GM19238 (cell line): ENCODE measurements at regions not wholly inside any gene's neighbourhood (a gene's known extent, or its start where the extent isn't known, plus 50 kb on each side); places are given as distances from the start of the nearest gene placed in this dataset.
A peak's percentile ranks its signal among the peaks of the same experiment; 100 is the strongest.

Source experiments
- DNase-seq: peaks from one replicate; pipeline ENCODE4 v3.0.0; 2011; ENCODE audit warnings: low spot score; ENCODE audit not compliant: insufficient read length

DNA sequence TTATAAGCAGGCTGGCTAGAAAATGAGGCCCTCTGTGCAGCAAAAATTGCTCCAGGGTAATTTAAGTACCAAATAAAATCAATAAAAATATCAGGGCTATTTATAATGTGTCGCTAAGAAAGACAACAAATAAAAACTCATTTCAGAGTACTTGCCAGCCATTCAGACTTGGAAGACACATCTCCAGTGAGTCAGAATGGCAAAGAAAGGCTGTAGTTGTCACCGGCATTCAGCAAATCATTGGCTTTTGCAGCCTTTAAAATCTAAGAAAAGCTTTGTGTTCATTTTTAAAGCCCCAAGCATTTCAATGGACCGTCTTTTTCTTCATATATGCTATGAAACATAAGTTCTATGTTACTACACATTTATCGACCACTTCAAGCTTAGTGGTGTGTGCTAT lies 141.1 kb upstream of the HNMT start:
- DNase-seq = no peak

DNA sequence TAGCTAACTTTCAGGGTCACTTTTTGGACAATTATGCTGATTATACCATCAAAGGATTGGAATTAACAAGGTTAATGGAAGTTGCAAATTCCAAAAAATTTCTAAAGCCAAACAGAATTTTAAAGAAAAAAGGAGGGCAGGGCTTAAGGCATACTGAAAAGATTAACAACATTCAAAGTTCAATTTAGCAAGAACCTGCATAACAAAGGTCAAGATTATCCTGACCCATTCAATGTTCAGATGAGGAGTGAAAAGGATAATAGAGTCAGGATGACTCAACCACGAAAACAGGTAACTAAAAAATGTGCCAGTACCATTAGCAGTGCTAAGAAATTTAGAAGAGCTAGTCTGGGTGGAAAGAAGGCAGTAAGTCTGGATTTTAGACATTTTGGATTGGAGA lies 139.8 kb upstream of the HNMT start:
- no peak for DNase-seq

GRCh38 chr2:137826373-137827372 lies 137.6 kb upstream of the HNMT start:
- no peak for DNase-seq

DNA sequence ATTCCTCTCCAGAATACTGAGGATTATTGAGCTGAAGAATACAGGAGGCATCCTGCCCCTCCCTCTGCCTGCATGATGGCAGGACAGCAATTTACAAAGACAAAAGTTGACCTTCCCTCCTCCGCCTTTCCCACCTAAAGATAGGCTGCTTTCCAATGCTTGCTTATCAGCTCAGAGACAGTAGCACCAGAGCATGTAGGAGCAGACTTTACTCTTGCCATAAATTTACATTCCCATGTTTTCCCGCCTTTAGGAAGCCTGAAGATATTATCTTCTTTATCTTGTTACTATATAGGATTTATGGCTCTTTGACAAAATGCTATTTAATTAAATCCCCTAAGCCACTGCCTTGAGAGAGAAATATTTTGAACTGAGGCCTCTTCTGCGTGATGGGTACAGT lies 135.6 kb upstream of the HNMT start:
- DNase-seq = no peak

DNA sequence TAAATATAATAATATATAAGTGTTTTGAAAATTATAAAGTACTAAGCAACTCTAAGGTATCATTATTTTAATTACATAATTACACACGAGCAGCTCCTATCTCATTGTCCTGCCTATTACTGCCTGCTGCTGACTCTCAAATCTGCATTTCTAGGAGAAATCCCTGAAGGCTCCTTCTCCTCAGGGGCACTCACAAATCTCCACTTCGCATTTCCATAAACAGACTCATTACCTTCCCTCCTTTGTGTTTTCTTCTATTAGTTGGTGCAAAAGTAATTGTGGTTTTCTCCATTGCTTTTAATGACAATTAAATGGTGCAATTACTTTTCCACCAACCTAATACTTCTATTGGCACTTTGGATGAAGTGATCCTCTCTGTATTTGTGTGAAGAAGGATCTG lies 135.0 kb upstream of the HNMT start:
- DNase-seq = no peak

- DNase-seq = no peak
These were observed 129.4 kb upstream of the HNMT start for GRCh38 chr2:137834760-137835379.

DNA sequence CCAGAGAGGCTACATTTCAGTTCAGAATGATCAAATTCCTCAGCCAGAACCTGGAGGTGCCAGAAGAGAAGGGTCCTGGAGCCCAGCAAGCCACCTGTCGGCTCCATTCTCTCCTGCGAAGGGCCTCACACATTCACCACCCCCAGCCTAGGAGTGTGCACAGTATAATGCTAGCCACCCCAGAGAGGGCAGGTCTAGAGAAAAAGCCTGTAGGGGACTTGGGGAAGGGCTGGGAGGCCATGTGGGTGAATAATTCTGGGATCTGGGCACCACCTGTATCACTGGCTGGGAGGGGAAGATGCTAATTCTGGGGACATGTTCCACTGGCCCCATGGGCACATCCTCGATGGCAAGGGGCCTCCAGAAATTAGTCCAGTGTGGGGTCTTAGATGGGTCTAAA lies 127.6 kb upstream of the HNMT start:
- no peak for DNase-seq

DNA sequence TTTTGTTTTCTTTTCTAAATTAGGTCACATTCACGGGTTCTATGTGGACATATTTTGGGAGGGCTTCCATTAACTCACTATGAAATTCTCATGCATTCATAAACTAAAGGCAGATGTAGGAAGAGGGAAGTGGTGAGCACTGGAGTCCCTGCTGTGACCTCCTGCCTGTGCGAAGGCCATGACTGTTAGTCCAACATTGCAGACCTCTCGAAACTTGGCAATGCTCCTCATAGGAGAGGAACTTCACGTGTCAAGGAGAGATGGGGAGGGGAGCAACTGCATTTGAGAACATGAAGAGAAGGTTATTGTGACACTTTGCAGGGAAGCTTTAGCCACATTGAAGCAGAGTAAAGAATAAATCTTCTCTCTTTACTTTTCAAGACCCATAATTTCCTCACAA lies 126.4 kb upstream of the HNMT start:
- DNase-seq = no peak

DNA sequence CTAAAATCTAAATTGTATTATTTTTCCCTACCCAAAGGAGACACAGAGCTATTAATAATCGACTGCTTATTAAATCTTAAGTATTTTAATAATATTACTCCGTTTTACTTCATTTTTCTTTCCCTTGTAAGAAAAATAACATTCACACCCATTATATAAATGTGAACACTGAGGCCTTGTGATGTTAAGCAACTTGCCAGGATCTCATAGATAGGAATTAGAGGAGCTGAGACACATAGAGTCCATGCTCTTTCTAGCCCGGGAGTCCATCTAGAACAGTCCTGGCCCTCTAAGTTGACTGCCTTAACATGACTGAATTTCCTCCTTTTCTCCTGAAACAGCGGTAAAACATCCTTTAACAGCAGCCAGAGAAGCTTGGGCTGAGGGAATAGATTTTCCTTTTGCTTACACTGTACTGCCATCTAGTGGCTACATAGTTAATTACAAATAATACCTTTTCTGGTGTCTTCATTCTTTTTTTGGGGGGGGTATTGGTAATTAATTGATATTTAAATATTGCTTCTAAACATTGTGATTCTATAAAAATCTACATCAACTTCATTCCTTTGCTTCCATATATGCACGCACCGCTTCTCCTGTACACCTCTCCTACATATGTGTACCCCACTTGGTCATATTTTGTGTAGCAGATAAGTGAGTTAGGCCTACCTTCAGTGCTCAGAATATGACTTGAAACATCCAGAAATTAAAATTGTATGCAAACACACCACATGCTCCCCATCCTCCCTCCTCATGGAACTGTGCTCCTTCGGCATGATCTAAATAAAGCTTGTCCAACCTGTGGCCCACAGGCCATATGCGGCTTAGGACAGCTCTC lies 125.8 kb upstream of the HNMT start:
- no peak for DNase-seq

GRCh38 chr2:137842430-137842829 lies 121.8 kb upstream of the HNMT start:
- DNase-seq = no peak

DNA sequence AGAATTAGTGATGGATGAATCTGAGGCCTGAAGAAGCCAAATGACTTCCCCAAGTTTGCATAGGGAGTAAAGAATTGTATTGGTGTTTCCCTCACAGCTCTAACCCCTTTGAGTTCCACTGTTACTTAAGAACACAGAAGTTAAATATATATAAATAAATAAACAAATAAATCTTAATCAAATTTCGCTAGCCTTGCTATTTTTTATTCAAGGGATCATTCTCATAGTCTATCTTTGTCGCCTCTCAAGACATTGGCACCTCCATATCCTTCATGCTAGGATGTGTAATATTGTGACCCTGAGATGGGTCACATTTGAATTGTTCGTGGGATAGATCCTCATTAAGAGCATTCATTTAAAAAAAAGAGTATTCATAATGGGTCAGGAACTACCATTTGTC lies 121.3 kb upstream of the HNMT start:
- no peak for DNase-seq

- DNase-seq = no peak
These were observed 118.9 kb upstream of the HNMT start for GRCh38 chr2:137845422-137845821.

DNA sequence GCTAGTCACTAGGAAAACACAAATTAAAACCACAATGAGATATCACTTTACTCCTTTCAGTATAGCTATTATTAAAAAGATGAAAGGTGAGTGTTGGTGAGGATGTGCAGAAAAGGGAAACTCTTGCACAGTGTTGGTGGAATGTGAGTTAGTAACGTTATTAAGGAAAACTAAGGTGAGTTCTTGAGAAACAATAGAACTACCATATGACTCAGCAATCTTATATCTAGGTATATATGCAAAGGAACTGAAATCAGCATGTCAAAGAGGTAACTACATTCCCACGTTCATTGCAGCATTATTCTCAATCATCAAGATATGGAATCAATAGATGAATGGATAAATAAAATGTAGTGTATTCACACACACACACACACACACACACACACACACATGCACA lies 117.3 kb upstream of the HNMT start:
- no peak for DNase-seq

GRCh38 chr2:137847443-137847842 lies 116.8 kb upstream of the HNMT start:
- DNase-seq = no peak

GRCh38 chr2:137857881-137858280 lies 106.4 kb upstream of the HNMT start:
- no peak for DNase-seq

DNA sequence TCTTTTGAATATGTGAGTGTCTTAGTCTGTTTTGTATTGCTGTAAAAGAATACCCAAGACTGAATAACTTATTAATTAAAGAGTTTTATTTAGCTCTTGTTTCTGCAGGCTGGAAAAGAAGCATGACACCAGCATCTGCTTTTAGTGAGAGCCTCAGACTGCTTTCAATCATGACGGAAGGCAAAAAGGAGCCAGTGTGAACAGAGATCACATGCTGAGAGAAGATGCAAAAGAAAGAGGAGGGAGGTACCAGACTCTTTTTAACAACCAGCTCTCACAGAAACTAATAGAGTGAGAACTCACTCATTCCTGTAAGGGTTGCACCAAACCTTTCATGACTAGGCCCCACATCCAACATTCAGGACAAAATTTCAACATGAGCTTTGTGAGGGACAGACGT lies 101.6 kb upstream of the HNMT start:
- no peak for DNase-seq

- DNase-seq = peak; percentile 7
These were observed 98.2 kb upstream of the HNMT start for GRCh38 chr2:137865954-137866540.

GRCh38 chr2:137870682-137871081 lies 93.6 kb upstream of the HNMT start:
- no peak for DNase-seq

DNA sequence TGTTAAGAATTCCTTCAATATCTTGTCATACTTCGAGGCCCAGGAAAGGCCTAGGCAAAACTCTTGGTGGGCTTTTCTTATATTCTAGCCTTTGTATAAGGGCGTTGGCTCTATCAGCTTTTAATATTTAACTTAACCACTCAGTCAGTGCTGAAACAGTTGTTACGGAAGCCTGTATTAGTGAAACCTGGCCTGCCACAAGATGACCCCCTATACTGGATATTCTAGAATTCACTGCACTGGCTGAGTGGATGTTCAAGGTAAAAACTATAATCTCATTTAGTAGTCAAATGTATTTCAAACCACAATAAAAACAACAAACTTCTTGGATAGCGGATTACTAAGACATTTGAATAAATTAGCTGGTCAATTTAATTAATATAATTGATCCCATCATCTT lies 91.7 kb upstream of the HNMT start:
- DNase-seq = no peak

DNA sequence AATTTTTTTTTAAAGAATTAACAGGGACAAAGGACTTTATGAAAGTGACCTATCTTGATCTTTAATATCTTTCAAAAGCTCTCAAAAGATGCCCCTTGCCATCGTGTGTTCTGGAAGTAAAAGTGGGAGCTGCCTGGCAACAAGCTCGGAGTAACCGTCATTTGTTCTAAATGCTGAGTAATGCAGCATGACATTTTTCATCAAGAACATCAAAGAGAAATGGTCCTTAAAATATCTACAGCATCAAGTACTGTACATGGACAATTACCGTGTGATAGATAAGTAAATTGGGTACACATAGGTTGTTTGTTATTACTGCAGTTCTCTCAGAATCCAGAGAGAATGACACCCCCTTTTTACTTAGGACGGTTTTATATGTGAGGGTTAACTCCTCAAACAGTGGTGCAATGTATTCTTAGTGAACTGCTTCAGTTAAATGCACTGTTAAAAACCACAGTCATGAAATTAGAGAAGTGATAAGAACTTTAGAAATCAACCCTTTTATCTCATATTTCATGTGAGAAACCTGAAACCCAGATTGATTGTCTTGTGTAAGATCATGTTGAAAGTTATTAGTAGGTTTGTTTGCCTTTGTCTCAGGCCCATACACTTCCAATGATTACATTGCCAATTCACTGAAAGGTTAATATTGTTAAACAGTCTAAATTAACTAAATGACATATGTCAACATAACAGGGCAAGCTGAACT lies 90.6 kb upstream of the HNMT start:
- DNase-seq = no peak

DNA sequence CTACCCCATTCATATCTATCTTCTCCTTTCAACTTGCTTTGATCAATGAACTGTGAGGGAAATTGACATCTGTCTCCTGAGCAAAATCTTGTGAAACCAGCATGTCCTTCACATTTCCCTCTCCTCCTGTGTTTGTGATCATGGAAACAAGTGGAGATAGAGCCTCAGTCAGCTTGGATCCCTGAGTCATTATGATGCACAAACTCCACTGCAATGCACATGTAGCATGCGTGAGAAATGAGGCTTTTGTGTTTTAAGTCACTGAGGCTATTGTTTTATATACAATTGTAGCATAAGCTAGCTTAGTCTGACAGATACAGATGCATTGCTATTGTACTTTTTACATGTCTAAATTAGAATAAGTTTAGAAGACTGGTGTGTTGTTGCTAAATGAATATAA lies 85.2 kb upstream of the HNMT start:
- DNase-seq = no peak
